ENCODE measurements at regions not wholly inside any gene's neighbourhood (a gene's known extent, or its start where the extent isn't known, plus 50 kb on each side); places are given as distances from the start of the nearest gene placed in this dataset.

DNA sequence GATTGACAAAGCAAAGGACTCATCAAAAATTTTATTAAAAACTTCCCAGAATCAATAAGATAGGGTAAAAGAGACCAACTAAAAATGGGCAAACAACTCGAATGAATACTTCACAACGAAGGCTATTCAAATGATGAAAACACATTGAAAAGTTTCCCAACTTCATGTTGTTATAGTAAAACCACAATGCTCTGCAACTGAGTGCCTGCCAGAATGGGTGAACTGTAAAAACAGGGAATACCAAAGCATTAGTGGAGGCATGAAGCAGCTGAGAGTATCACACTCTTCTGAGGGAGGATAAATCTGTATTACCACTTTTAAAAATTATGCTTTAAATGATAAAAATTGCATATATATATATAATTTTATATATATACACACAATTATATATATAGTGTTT is 1214.7 kb downstream of the SORCS3 start:
- no peak for DNase-seq

- DNase-seq = no peak
Measured at GRCh38 chr10:105844676-105845570, 1203.8 kb downstream of the SORCS3 start.

GRCh38 chr10:105844241-105844640 is 1203.2 kb downstream of the SORCS3 start:
- DNase-seq = no peak

- DNase-seq = no peak
Measured at GRCh38 chr10:105843786-105844185, 1202.7 kb downstream of the SORCS3 start.

DNA sequence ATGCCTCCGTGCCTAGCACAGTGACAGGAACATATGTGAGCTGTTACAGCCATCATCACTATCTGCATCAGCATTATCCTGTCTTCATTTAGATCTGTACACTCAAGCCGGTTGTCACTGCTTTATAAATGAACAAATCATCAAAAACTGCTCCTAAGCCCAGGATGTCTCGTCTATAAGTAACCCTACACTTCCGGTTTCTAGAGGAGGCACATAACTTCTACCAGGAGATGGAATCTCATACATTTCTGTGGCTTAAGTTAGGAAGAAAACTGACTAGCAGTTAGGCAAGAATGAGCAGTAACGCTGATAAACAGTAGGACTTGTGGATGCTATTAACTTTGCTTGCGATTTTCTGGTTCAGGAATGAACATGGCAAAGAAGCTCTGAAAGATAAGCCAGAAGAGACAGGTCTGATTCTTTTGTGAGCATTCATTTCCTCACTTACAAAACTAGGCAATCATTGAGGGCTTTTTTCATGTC is 1199.2 kb downstream of the SORCS3 start:
- peak; percentile 10 for DNase-seq

GRCh38 chr10:105838392-105838791 is 1197.3 kb downstream of the SORCS3 start:
- no peak for DNase-seq

GRCh38 chr10:105837951-105838350 is 1196.9 kb downstream of the SORCS3 start:
- peak; percentile 12 for DNase-seq

DNA sequence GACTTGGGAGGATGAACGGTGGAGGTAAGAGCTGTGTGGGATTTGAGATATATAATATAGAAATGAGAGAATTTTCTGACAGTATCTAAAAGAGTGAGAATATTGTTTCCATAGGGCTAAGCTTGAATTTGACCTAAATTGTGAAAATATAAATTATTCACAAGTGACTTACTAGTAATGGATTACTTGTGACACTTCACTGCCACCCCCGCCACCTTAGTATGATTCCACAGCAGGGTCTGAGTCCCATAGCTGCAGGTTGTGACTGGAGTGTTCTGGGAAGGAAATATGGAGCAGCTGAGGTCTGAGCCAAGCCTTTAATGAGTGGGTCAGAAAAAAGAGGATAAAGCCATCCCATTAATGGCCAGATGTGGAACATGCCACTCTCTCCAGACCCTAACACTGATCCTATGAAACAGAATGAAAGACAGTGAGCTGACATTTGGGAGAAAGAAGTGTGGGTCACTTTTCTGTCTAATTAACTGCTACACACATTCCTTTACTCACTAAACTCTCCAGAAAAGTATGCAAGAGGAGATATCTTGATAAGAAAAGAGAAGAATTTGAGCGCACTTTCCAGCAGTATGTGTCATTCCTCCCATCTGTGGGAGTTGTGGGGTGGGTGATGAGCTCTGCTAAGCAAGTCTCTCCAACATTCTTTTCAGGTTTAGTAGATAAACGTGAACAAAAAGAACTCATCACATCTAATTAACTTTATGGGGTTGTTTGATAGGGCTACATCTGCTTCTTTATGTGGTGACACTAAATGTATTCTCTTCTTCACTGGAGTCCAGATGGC is 1193.4 kb downstream of the SORCS3 start:
- peak; percentile 5 for DNase-seq

- DNase-seq = no peak
Measured at GRCh38 chr10:105827133-105827532, 1186.0 kb downstream of the SORCS3 start.

GRCh38 chr10:105807935-105808587 is 1167.0 kb downstream of the SORCS3 start:
- no peak for DNase-seq

DNA sequence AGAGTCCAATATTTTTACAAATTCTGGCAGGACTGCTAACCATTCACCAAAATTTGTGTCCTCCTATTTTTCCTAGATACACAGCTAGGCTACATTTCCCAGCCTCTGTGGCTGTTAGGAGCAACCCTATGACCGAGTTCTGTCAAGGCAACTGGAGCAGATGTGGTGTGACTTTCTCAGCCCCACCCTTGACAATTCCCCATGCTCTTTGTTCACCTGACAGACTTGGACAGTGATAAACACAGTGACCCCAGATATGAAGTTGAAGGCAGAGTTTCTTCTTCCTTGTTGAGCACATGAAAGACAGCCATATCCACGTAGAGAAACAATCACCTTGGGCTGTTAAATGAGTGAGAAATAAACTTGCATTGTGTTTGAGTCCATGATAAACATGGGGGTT is 1162.1 kb downstream of the SORCS3 start:
- DNase-seq = no peak

- DNase-seq = no peak
Measured at GRCh38 chr10:105800641-105801040, 1159.6 kb downstream of the SORCS3 start.

DNA sequence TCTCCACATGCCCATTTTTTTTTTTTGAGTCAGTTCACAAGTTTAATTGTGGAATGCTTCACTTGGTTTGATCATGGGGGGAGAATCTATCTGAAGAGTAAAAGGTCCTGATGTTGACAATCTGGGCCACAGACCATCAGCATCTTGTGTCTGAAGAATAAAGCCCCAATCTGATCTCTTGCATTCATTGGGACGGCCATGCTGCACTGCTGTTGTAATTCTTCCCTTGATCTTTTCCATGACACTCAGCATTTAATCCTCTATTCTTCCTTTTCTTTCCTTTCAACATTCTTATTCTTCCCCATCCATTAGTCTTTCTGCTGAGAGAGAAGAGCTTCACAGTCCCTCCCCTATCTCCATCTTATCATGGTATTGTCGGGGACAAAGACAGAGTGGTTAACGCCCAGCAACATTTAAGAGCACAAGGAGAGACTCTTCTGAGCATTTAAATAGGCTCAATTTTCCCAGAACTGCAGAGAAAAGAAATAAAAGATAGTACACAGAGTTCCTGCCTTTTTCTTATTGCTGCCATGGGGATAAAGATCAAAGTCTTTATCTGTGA is 1157.3 kb downstream of the SORCS3 start:
- no peak for DNase-seq

- peak; percentile 8 for DNase-seq
Measured at GRCh38 chr10:105797234-105797890, 1156.3 kb downstream of the SORCS3 start.

GRCh38 chr10:105793071-105793470 is 1152.0 kb downstream of the SORCS3 start:
- no peak for DNase-seq

GRCh38 chr10:105785721-105786120 is 1144.6 kb downstream of the SORCS3 start:
- DNase-seq = no peak

- DNase-seq = no peak
Measured at GRCh38 chr10:105783936-105784483, 1142.9 kb downstream of the SORCS3 start.

DNA sequence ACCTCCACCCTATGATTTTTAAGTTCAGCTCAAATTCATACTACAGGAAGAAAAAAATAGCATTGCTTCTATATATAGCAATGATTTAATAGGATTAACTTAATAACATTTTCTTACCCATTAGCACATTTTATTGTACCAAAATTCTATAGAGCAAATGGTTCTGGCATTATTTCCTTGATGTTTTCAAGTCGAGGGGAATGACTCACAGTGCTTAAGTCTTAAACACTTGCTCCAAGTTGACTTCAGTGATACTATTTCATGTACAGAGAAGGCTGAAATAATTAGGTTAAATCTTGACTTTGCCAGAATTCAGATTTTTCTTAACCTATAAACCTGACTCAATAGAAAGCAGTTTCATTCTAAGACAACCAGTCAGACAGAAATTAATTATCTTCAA is 1133.8 kb downstream of the SORCS3 start:
- no peak for DNase-seq

DNA sequence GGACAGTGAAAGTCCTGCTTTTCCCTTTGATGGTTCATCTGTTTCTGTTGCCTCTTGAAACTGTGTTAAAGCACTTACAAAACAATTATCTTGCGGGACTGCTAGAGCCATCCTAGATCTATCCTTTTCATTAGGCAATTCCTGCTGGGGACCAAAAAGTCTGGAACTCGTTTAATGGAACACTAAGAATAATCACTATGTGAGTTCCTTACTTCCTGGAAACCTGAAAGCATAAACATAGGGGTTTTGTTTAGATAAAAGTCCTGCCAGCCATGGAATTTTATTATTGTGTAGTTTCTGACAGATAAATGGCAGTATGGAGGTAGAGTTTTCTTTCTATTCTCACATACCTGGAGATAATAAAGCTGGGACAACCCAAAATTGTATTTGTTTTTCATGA is 1133.3 kb downstream of the SORCS3 start:
- no peak for DNase-seq

GRCh38 chr10:105770524-105771212 is 1129.6 kb downstream of the SORCS3 start:
- no peak for DNase-seq

Measured in EL (cell line).